ENCODE measurements at regions not wholly inside any gene's neighbourhood (a gene's known extent, or its start where the extent isn't known, plus 50 kb on each side); places are given as distances from the start of the nearest gene placed in this dataset.

GRCh38 chr18:78237864-78238263 lies 741.8 kb upstream of the SALL3 start:
- TF ChIP-seq CTCF (IDR thresholded peaks at IDR 0.05): no peak
- TF ChIP-seq POLR2A (IDR thresholded peaks at IDR 0.05): no peak
